Hepatocyte (in vitro differentiated cells): ENCODE measurements at regions not wholly inside any gene's neighbourhood (a gene's known extent, or its start where the extent isn't known, plus 50 kb on each side); places are given as distances from the start of the nearest gene placed in this dataset.

Experiments used
- CTCF ChIP-seq: fragments of 200-600 bp; sonication (generic); IDR thresholded peaks from 2 replicates; pipeline ENCODE4 v1.5.1; 2016; ENCODE audit warnings: antibody characterized with exemption, mild to moderate bottlenecking; ENCODE audit not compliant: poor library complexity
- EZH2 ChIP-seq: fragments of 200-600 bp; sonication (generic); IDR thresholded peaks from 2 replicates; pipeline ENCODE4 v1.6.1; 2016; ENCODE audit warnings: antibody characterized with exemption, mild to moderate bottlenecking, borderline replicate concordance

- TF ChIP-seq CTCF (no peak), EZH2 (no peak)
Measured at GRCh38 chr6:19205076-19205475, 632.1 kb upstream of the ID4 start.
